ENCODE measurements at regions not wholly inside any gene's neighbourhood (a gene's known extent, or its start where the extent isn't known, plus 50 kb on each side); places are given as distances from the start of the nearest gene placed in this dataset.

- H3K36me3 ChIP-seq (ENCODE audit: control insufficient read depth in 2 of 4, insufficient read depth in 4 of 4, low read length in 3 of 4) = no peaks in the 10 kb centered on the region
- H2BK20ac ChIP-seq (ENCODE audit: low read length) = no peak overlapping the region
- H4K20me1 ChIP-seq (replicated peaks in 1 of 2; ENCODE audit: control insufficient read depth in 1 of 2, insufficient read depth in 2 of 2, low read length in 2 of 2) = no peaks in the 10 kb centered on the region
- ChIA-PET POLR2A (ENCODE audit: partially characterized antibody) (interaction anchor here (1.1 kb wide), 1 partner anchor 42 kb away, joined by 3 read pairs; no protein-coding TSS in a partner anchor), CTCF (ENCODE audit: partially characterized antibody) (interaction anchor here (0.6 to 2.6 kb wide), 2 partner anchors 10 to 938 kb away, joined by 3 to 13 read pairs; no protein-coding TSS in a partner anchor)
- H4K8ac ChIP-seq (ENCODE audit: extremely low read depth, insufficient read depth, low read length) = no peak overlapping the region; the same call in 1 of the 2 replicates
- no peak overlapping the region for H3K4me3 ChIP-seq (ENCODE audit: extremely low read depth in 1 of 4, insufficient read depth in 2 of 4, low read depth in 3 of 4, low read length in 4 of 4)
- no peak overlapping the region for H3K23ac ChIP-seq (ENCODE audit: insufficient read length)
- peaks cover 0 to 1% (median 0%) of the 10 kb centered on the region in 4 experiments; a peak in 1 of 7 replicates for H3K27me3 ChIP-seq (replicated peaks in 1 of 4; ENCODE audit: control insufficient read depth in 3 of 4, extremely low read depth in 1 of 4, insufficient read depth in 3 of 4, low read length in 3 of 4)
- H3K56ac ChIP-seq (replicated peaks; ENCODE audit: insufficient read length, low read depth, low read length) = no peak overlapping the region
- no peak overlapping the region for H2BK120ac ChIP-seq (replicated peaks; ENCODE audit: low read depth, low read length)
- H3K9me3 ChIP-seq (ENCODE audit: insufficient read depth in 2 of 2, low read depth in 1 of 2, low read length in 1 of 2) = no peaks in the 10 kb centered on the region
- no peak overlapping the region for H4K5ac ChIP-seq (ENCODE audit: insufficient read length, low read depth, low read length)
- H2BK5ac ChIP-seq (ENCODE audit: low read depth, low read length) = no peak overlapping the region
- no peaks in the 10 kb centered on the region for H3K79me2 ChIP-seq (ENCODE audit: control insufficient read depth in 1 of 2, insufficient read depth in 2 of 2, low read length in 2 of 2)
- no peaks in the 10 kb centered on the region for H3K79me1 ChIP-seq (ENCODE audit: low read depth, low read length)
- DNase-seq (ENCODE audit: low read depth in 1 of 2, low spot score in 2 of 2) (no peak), FAIRE-seq (no peak)
- no peak overlapping the region for H2AFZ ChIP-seq (ENCODE audit: low read length)
- no peak overlapping the region for H3K9ac ChIP-seq (replicated peaks in 1 of 4; ENCODE audit: extremely low read depth in 1 of 4, low read depth in 3 of 4, low read length in 3 of 4)
- no peak overlapping the region for H2AK5ac ChIP-seq (ENCODE audit: low read depth, low read length)
- no peak overlapping the region for H3K27ac ChIP-seq (ENCODE audit: low read depth, low read length)
- no peak overlapping the region for H4K91ac ChIP-seq (replicated peaks; ENCODE audit: insufficient read length, low read length)
- H3K4me2 ChIP-seq (ENCODE audit: insufficient read depth in 1 of 2, low read depth in 2 of 2, low read length in 2 of 2) = no peak overlapping the region
- H3K18ac ChIP-seq (ENCODE audit: extremely low read depth, low read length) = no peak overlapping the region
- H2BK15ac ChIP-seq (ENCODE audit: low read length) = no peak overlapping the region
- 91% methylated on average over 9 of the region's 9 CpGs; no CpG with 5 or more reads in 1 of the 2 experiments for WGBS, 2 experiments (ENCODE audit: extremely low coverage in 1 of 2, insufficient coverage in 1 of 2, insufficient read length in 1 of 2, insufficient replicate concordance in 2 of 2, low coverage in 1 of 2, low lambda C conversion rate in 2 of 2, missing lambda C conversion rate in 1 of 2)
- H3K4ac ChIP-seq (replicated peaks; ENCODE audit: insufficient read length, low read depth, low read length) = no peak overlapping the region
- no peak overlapping the region for H3K14ac ChIP-seq (ENCODE audit: insufficient read length)
- H2BK12ac ChIP-seq (ENCODE audit: low read depth, low read length) = no peak overlapping the region
- H3K4me1 ChIP-seq (replicated peaks in 1 of 4; ENCODE audit: control insufficient read depth in 3 of 4, insufficient read depth in 4 of 4, low read length in 3 of 4) = peaks cover 1 to 11% (median 5%) of the 10 kb centered on the region in 4 experiments; a peak in 2 of 7 replicates
- H3K23me2 ChIP-seq (ENCODE audit: low read depth, low read length) = no peaks in the 10 kb centered on the region
- TF ChIP-seq ZNF274 (IDR thresholded peaks at IDR 0.05; ENCODE audit: borderline replicate concordance, extremely low read depth, low read length) (no peak), CREB1 (IDR thresholded peaks at IDR 0.05) (no peak), ATF2 (IDR thresholded peaks at IDR 0.05; ENCODE audit: low read length) (no peak), TAF7 (optimal IDR thresholded peaks at IDR 0.05; ENCODE audit: borderline replicate concordance, low read depth, low read length) (no peak), POU5F1 (IDR thresholded peaks at IDR 0.05; ENCODE audit: low read depth, low read length) (no peak), EP300 (IDR thresholded peaks at IDR 0.05; ENCODE audit: borderline replicate concordance in 1 of 2, low read depth in 2 of 2, low read length in 2 of 2) (no peak), SAP30 (IDR thresholded peaks at IDR 0.05; ENCODE audit: insufficient read depth, insufficient replicate concordance, low read length) (no peak), YY1 (IDR thresholded peaks at IDR 0.05; ENCODE audit: low read depth, low read length) (no peak), CTBP2 (IDR thresholded peaks at IDR 0.05; ENCODE audit: borderline replicate concordance, insufficient read depth, insufficient read length, low read length) (no peak), SP4 (IDR thresholded peaks at IDR 0.05; ENCODE audit: low read length) (no peak), EZH2 (IDR thresholded peaks at IDR 0.05; ENCODE audit: low read depth, low read length, severe bottlenecking) (no peak), SUZ12 (IDR thresholded peaks at IDR 0.05; ENCODE audit: low read length) (no peak)
These were observed 329.0 kb upstream of the AZI2 start for GRCh38 chr3:28677581-28677980.

Data from H1 (cell line).